Fibroblast of upper back skin (primary cell): ENCODE measurements at regions not wholly inside any gene's neighbourhood (a gene's known extent, or its start where the extent isn't known, plus 50 kb on each side); places are given as distances from the start of the nearest gene placed in this dataset.

Experiments
- DNase-seq: peaks from one replicate; pipeline ENCODE4 v3.0.0-alpha.2; 2013

DNA sequence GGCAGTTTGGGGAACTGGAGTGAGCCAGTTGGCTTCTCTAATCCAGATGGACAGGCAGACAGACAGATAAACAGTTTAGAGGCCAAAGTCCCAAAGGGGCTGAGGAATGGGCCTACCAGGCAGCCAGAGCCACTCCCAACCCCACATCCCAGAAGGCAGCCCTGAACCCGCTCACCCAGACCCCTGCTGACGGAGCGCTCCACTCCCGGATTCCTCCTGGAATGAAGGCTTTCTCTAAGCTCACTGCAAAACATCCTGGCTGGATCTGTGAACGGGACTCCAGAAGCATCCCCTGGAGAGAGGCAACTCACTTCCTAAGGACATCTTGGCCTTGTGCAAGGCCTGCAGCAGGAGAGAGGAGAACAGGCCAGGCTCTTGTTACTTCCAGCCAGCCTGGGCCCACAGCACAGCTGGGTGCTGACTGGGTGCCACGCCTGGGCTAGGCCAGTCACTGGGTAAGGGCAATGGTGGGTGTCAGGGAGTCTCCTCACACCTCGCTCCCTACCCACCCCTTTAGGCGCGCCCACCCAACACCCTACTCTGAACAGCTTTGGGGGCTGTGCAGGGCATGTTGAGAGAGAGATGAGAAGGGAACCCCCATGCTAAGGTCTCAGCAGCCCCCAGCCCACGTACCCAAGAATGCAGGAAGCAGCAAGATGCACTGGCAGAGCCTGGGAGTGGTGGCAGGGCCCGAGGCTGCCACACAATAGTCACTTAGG, 168.6 kb upstream of the ZMIZ1 start:
- peak; percentile 19 for DNase-seq

GRCh38 chr10:78900715-78901430, 167.9 kb upstream of the ZMIZ1 start:
- DNase-seq, result no peak

DNA sequence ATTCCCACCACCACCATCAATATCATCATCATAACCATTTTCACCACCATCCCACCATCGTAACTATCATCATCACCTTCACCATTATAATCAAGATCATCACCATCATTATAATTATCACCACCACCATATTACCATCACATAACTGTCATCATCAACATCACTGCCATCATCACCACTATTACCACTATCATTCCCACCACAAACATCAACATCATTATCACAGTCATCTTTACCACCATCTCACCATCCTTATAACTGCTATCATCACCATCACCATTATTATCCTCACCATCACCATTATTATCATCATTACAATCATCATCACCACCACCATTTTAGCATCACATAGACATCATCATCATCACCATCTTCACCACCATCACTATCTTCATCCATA, 167.1 kb upstream of the ZMIZ1 start:
- no peak for DNase-seq

GRCh38 chr10:78902815-78903214, 166.0 kb upstream of the ZMIZ1 start:
- no peak for DNase-seq

GRCh38 chr10:78903341-78903940, 165.3 kb upstream of the ZMIZ1 start:
- no peak for DNase-seq

- no peak for DNase-seq
These were observed 164.6 kb upstream of the ZMIZ1 start for GRCh38 chr10:78904196-78904595.

DNA sequence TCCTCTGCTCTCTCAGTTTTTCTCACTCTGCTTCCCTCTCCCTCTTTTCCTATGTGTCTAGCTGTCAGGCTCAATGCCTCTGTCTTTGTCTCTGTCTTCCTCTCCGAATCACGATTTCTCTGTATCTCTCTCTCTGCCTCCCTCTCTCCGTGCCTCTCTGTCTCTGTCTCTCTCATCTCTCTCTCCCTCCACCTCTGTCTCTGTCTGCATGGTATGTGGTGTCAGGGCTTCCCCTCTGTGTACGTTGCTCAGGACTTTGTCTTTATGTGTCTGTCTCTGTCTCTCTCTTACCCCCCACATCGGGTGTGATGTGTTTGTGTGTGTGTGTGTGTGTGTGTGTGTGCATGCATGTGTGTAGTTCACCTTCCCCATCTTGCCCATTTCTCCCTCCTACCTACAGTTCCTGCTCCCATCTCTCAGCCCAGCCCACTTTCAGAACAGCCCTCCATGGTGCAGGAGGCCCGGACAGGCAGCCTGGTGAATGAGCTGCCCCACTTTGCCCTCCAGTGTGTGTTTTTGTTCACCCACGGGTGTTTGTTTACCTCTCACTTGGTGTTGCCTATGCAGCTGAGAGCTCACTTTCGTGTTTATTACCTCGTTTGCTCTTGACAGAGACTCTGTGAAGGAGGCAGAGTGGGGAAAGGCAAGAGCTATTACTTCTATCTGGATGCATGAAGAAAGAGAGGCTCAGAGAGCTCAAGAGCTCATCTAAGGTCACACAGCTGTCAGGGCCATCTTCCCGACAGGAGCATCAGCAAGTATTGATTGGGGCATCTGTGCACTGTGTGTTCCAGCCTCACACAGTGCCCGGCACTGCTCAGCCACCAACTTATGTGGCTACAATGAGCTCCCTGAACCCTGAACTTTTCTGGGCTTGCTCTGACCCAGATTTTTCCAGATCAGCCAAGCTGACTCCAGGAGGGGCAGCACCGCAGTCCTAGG, 163.5 kb upstream of the ZMIZ1 start:
- no peak for DNase-seq

- DNase-seq, result no peak
These were observed 162.8 kb upstream of the ZMIZ1 start for GRCh38 chr10:78905957-78906308.

DNA sequence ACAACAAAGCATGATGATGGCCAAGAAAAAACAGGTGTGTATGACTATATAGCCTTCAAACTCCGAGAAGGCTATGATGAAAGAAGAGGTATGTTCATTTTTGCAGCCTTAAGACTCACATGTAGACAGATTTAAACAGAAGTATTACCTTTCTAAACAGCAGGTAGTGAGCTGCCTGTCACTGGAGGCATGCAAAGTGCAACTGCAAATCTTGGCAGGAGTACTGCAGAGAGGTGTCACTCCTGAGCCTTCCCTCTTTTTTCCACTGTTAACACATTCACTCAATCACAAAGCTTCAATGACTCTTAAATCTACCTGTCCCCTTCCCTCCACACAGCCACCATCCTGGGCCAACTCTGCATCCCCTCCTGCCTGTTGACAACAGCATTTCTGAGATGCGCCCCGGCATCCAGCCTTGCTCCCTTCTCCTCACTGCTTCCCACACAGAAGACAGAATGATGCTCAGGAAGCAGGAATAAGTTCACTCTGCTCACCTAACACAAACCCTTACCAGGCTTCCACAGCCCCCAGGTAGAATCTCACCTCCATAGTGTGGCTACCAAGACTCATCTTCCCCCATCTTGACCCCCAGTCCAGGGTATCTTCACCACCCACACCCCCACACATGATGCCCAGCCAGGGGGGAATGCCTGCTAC, 161.9 kb upstream of the ZMIZ1 start:
- DNase-seq, result no peak

DNA sequence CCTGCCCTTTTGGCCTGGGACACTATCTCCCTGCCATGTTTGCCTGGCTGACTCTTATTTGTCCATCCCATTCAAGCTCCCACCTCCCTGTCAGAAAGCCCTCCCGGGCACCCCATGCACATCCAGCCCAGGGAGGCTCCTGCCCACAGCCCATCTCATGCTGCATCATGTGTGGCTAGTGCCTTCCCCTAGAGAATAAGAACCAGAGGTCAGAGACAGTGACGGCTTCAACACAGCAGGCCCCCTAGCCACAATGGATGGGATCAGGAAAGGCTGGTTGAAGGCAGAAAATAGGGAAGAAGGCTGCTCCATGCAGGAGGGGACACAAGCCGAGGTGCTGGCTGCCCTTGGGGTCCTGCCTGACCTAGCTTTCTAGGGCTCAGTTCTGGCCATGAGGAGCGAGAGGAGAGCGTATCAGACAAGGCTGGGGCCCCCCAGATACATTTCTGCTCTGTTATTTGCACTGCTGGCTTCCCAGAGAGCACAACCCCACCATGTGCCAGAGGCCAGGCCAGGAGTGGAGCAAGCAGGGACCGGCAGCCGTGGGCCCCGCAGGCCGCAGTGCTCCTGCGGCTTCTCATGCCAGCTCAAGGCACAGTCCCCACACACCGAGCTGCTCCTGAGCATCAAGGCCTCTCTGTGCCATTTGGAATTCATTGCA, 161.1 kb upstream of the ZMIZ1 start:
- DNase-seq, result no peak

- no peak for DNase-seq
These were observed 159.5 kb upstream of the ZMIZ1 start for GRCh38 chr10:78909221-78909620.

GRCh38 chr10:78910021-78910420, 158.7 kb upstream of the ZMIZ1 start:
- DNase-seq, result no peak

DNA sequence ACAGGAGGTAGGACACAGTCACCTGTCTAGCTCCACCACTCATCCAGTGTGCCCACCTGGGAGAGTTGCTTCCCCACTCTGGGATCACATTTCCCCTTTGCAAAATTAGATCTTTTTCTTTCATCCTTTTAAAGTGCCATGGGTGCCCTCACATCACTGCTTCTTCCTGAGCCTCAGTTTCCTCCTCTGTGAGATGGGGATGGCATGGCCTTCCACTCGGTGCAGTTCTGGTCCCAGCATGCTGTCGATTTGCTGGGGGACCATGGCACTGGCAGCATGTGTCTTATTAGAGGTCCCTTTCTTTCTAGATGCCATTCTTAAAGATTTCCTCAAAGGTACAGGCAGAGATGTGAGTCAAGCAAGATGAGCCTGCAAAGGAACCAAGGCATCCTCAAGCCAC, 158.3 kb upstream of the ZMIZ1 start:
- DNase-seq, result no peak

DNA sequence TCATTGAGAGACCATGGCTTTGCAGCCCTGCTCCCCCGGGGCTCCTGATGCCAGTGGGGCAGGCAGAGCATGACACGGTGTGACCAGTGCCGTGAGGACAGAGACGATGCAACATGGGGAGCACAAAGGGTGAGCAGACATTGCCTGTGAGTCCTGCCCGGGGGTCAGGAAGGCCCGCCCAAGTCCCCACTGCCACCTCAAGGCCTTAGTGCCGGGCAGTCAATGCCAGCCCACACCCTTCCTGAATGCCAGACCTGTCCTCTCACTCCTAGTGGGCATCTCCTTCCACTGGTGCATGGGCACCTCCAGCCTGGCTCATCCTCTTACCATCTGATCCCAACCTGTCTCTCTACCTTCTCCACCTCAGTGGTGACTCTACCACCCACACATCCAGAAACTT, 157.9 kb upstream of the ZMIZ1 start:
- DNase-seq, result no peak

GRCh38 chr10:78911533-78912340, 157.0 kb upstream of the ZMIZ1 start:
- no peak for DNase-seq

DNA sequence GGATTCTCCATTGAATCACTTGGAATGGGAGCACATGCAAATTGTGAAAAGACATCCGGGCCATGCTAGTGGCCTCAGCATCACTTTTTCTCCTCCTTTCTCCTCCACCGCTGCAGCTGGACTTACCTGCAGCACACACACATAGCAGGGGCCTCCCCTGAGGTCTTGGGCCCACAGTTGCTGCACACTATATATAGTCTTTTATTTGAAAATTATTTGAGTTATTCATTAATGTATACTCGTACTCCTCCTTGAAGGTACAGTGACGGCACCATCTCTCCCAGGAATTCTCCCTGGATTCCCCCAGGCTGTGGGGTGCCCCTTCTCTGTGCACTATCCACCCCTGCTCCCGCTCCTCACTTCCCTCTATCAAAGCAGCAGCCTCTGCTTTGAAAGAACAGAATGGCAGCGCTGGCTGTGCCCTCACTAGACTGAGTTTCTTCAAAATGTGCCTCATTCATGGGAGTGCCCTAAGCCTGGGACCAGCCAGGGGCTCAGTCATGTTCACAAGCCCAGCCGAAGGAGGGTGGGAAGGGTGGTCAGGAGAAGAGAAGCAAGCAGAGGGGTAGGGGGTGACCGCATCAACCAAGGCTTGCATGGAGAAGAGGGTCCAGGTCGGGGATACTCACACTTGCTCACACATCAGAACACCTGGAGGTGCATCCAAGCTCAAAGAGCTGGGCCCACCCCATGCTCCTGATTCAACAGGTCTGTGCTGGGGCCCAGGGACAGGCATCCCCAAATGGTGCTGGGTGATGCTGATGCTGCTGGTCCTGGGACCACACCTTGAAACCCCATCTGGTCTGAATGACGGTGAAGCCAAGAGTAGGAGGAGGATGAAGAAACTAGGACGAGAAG, 156.2 kb upstream of the ZMIZ1 start:
- DNase-seq, result no peak

GRCh38 chr10:78913219-78914059, 155.3 kb upstream of the ZMIZ1 start:
- DNase-seq, result no peak

DNA sequence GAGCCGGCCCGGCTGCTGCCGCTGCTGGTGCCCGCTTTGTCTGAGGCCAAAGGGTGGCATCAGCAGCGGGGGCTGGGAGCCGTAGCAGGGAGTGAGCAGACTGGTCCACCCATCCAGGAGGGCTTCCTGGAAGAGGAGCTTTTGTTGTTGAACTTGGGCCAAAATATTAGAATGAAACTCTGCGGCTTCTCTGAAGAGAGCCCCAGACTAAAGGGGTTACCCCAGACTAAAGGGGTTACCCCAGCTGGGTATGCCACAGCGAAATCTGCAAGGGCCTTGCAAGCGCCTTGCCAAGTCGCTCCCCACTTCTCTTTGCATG, 154.7 kb upstream of the ZMIZ1 start:
- no peak for DNase-seq

DNA sequence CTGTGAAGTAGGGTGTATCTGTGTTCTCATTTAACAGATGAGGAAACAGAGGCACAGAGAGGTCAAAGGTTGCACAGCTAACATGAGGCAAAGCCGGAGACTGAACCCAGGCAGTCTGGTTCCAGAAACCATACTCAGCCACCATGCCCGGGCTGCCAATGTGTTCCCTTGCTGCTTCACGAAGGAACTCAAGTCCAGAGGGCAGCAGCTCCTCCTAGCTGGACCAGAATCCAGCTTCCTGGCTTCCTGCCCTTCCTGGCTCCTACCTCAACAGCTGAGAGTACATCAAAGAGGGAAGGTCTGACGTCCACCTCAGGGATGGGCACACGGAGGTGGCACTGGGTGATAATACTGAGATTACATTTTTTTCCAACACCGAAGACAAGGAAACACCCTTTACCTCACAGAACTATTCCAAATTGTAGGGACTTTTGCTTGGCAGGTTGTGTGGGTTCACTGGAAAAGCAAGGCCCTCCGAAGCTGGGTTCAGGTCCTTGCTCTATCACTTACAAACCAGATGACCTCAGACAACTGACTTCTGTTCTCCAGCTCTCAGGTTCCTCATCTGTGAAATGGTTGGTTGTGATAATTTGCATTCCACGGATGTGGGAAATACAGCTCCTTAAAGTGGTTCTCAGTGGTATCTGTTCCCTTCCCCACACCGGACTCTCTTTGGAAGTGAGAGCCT, 154.1 kb upstream of the ZMIZ1 start:
- DNase-seq, result no peak
